Activated CD4-positive, alpha-beta T cell treated with anti-CD3 and anti-CD28 coated beads, Interleukin-2, amount 10 ng/mL, durations not matched to agents 24 days and 14 days (primary cell): ENCODE measurements at regions not wholly inside any gene's neighbourhood (a gene's known extent, or its start where the extent isn't known, plus 50 kb on each side); places are given as distances from the start of the nearest gene placed in this dataset.
"Not testable (repeated sequence)": the region's sequence is repeated elsewhere in the genome, so short reads cannot be mapped to it uniquely, and the experiment has no call there.

Experiments used
- DNase-seq: peaks from one replicate; pipeline ENCODE4 v3.0.0; 2022
- H3K27ac Mint-ChIP-seq: one replicate; pipeline ENCODE4 v1.8.0; 2022; ENCODE audit warnings: mild to moderate bottlenecking, mixed read lengths
- H3K27me3 Mint-ChIP-seq: one replicate; pipeline ENCODE4 v1.8.0; 2022; ENCODE audit warnings: mixed read lengths
- H3K36me3 Mint-ChIP-seq: one replicate; pipeline ENCODE4 v1.8.0; 2022; ENCODE audit warnings: low read depth, mild to moderate bottlenecking, mixed read lengths
- H3K4me1 Mint-ChIP-seq: one replicate; pipeline ENCODE4 v1.8.0; 2021; ENCODE audit warnings: mixed read lengths
- H3K4me3 Mint-ChIP-seq: one replicate; pipeline ENCODE4 v1.8.0; 2022; ENCODE audit warnings: mild to moderate bottlenecking, moderate library complexity, mixed read lengths
- H3K9me3 Mint-ChIP-seq: one replicate; pipeline ENCODE4 v1.8.0; 2021; ENCODE audit warnings: mixed read lengths
- intact Hi-C: fragments of 100-400 bp; cut with micrococcal nuclease; formaldehyde crosslinking; loops from one replicate; pipeline ENCODE4 v1.15.1; 2023

GRCh38 chr16:65318590-65319257 is 196.9 kb upstream of the CDH11 start:
- intact Hi-C loops: no loop called here
- H3K9me3 Mint-ChIP-seq: no peaks in the 10 kb centered on the region
- H3K4me3 Mint-ChIP-seq: no peak overlapping the region
- H3K27me3 Mint-ChIP-seq: no peaks in the 10 kb centered on the region
- no peak for DNase-seq
- H3K4me1 Mint-ChIP-seq: no peaks in the 10 kb centered on the region
- no peaks in the 10 kb centered on the region for H3K36me3 Mint-ChIP-seq
- H3K27ac Mint-ChIP-seq: no peak overlapping the region

- H3K4me3 Mint-ChIP-seq: no peak overlapping the region
- no peaks in the 10 kb centered on the region for H3K36me3 Mint-ChIP-seq
- no peak overlapping the region for H3K27ac Mint-ChIP-seq
- H3K4me1 Mint-ChIP-seq: no peaks in the 10 kb centered on the region
- intact Hi-C loops: no loop called here
- DNase-seq: no peak
- H3K9me3 Mint-ChIP-seq: no peaks in the 10 kb centered on the region
- no peaks in the 10 kb centered on the region for H3K27me3 Mint-ChIP-seq
Observed at GRCh38 chr16:65318138-65318537, 196.3 kb upstream of the CDH11 start.

GRCh38 chr16:65316808-65317207 is 194.9 kb upstream of the CDH11 start:
- H3K9me3 Mint-ChIP-seq: no peaks in the 10 kb centered on the region
- H3K27me3 Mint-ChIP-seq: no peaks in the 10 kb centered on the region
- H3K27ac Mint-ChIP-seq: no peak overlapping the region
- H3K36me3 Mint-ChIP-seq: no peaks in the 10 kb centered on the region
- intact Hi-C loops: no loop called here
- no peaks in the 10 kb centered on the region for H3K4me1 Mint-ChIP-seq
- DNase-seq: no peak
- H3K4me3 Mint-ChIP-seq: no peak overlapping the region

GRCh38 chr16:65315081-65315780 is 193.4 kb upstream of the CDH11 start:
- Mint-ChIP-seq H3K4me1 (no peaks in the 10 kb centered on the region), H3K27ac (no peak overlapping the region), H3K36me3 (no peaks in the 10 kb centered on the region), H3K27me3 (no peaks in the 10 kb centered on the region), H3K9me3 (no peaks in the 10 kb centered on the region), H3K4me3 (no peak overlapping the region)
- no peak for DNase-seq
- intact Hi-C loops: no loop called here

- Mint-ChIP-seq H3K27ac (no peak overlapping the region), H3K4me3 (no peak overlapping the region), H3K4me1 (no peaks in the 10 kb centered on the region), H3K9me3 (no peaks in the 10 kb centered on the region), H3K36me3 (no peaks in the 10 kb centered on the region), H3K27me3 (no peaks in the 10 kb centered on the region)
- no peak for DNase-seq
- intact Hi-C loops: no loop called here
Observed at GRCh38 chr16:65314627-65315008, 192.8 kb upstream of the CDH11 start.

- Mint-ChIP-seq H3K27me3 (no peaks in the 10 kb centered on the region), H3K4me3 (no peak overlapping the region), H3K36me3 (no peaks in the 10 kb centered on the region), H3K27ac (no peak overlapping the region), H3K9me3 (no peaks in the 10 kb centered on the region), H3K4me1 (no peaks in the 10 kb centered on the region)
- intact Hi-C loops: no loop called here
- DNase-seq: no peak
Observed at GRCh38 chr16:65313936-65314626, 192.2 kb upstream of the CDH11 start.

GRCh38 chr16:65312795-65313194 is 190.9 kb upstream of the CDH11 start:
- no peaks in the 10 kb centered on the region for H3K27me3 Mint-ChIP-seq
- no peak overlapping the region for H3K27ac Mint-ChIP-seq
- H3K36me3 Mint-ChIP-seq: no peaks in the 10 kb centered on the region
- DNase-seq: no peak
- no peaks in the 10 kb centered on the region for H3K4me1 Mint-ChIP-seq
- H3K9me3 Mint-ChIP-seq: no peaks in the 10 kb centered on the region
- no peak overlapping the region for H3K4me3 Mint-ChIP-seq
- intact Hi-C loops: no loop called here

- H3K9me3 Mint-ChIP-seq: no peaks in the 10 kb centered on the region
- H3K27me3 Mint-ChIP-seq: no peaks in the 10 kb centered on the region
- DNase-seq: no peak
- intact Hi-C loops: no loop called here
- no peaks in the 10 kb centered on the region for H3K4me1 Mint-ChIP-seq
- H3K4me3 Mint-ChIP-seq: no peak overlapping the region
- H3K27ac Mint-ChIP-seq: no peak overlapping the region
- H3K36me3 Mint-ChIP-seq: no peaks in the 10 kb centered on the region
Observed at GRCh38 chr16:65312071-65312470, 190.2 kb upstream of the CDH11 start.

- H3K36me3 Mint-ChIP-seq, intact Hi-C loops, H3K4me3 Mint-ChIP-seq, DNase-seq, H3K4me1 Mint-ChIP-seq, H3K9me3 Mint-ChIP-seq, H3K27me3 Mint-ChIP-seq, H3K27ac Mint-ChIP-seq: not testable (repeated sequence)
Observed at GRCh38 chr16:65310491-65310890, 188.6 kb upstream of the CDH11 start.

GRCh38 chr16:65309354-65309753 is 187.5 kb upstream of the CDH11 start:
- DNase-seq: no peak
- Mint-ChIP-seq H3K4me3 (no peak overlapping the region), H3K36me3 (no peaks in the 10 kb centered on the region), H3K4me1 (no peaks in the 10 kb centered on the region), H3K9me3 (no peaks in the 10 kb centered on the region), H3K27ac (no peak overlapping the region), H3K27me3 (no peaks in the 10 kb centered on the region)
- intact Hi-C loops: no loop called here

GRCh38 chr16:65308506-65308905 is 186.6 kb upstream of the CDH11 start:
- no peaks in the 10 kb centered on the region for H3K27me3 Mint-ChIP-seq

GRCh38 chr16:65307286-65307685 is 185.4 kb upstream of the CDH11 start:
- no peak overlapping the region for H3K27ac Mint-ChIP-seq
- no peaks in the 10 kb centered on the region for H3K9me3 Mint-ChIP-seq
- no peaks in the 10 kb centered on the region for H3K4me1 Mint-ChIP-seq
- intact Hi-C loops: no loop called here
- DNase-seq: no peak
- H3K36me3 Mint-ChIP-seq: no peaks in the 10 kb centered on the region
- H3K4me3 Mint-ChIP-seq: no peak overlapping the region
- H3K27me3 Mint-ChIP-seq: no peaks in the 10 kb centered on the region

More at GRCh38 chr16:65308506-65308905, 186.6 kb upstream of the CDH11 start:
- intact Hi-C loops: no loop called here
- no peak overlapping the region for H3K27ac Mint-ChIP-seq
- H3K4me1 Mint-ChIP-seq: no peaks in the 10 kb centered on the region
- no peaks in the 10 kb centered on the region for H3K36me3 Mint-ChIP-seq
- no peaks in the 10 kb centered on the region for H3K9me3 Mint-ChIP-seq
- no peak for DNase-seq
- H3K4me3 Mint-ChIP-seq: no peak overlapping the region

- Mint-ChIP-seq H3K36me3 (no peaks in the 10 kb centered on the region), H3K27me3 (no peaks in the 10 kb centered on the region), H3K27ac (no peak overlapping the region), H3K4me3 (no peak overlapping the region), H3K9me3 (no peaks in the 10 kb centered on the region), H3K4me1 (no peaks in the 10 kb centered on the region)
- intact Hi-C loops: no loop called here
- DNase-seq: no peak
Observed at GRCh38 chr16:65306722-65307121, 184.9 kb upstream of the CDH11 start.

GRCh38 chr16:65306300-65306699 is 184.4 kb upstream of the CDH11 start:
- no peak for DNase-seq
- Mint-ChIP-seq H3K9me3 (no peaks in the 10 kb centered on the region), H3K4me1 (no peaks in the 10 kb centered on the region), H3K4me3 (no peak overlapping the region), H3K27me3 (no peaks in the 10 kb centered on the region), H3K36me3 (no peaks in the 10 kb centered on the region), H3K27ac (no peak overlapping the region)
- intact Hi-C loops: no loop called here
